ENCODE measurements at regions not wholly inside any gene's neighbourhood (a gene's known extent, or its start where the extent isn't known, plus 50 kb on each side); places are given as distances from the start of the nearest gene placed in this dataset.
A peak's percentile ranks its signal among the peaks of the same experiment; 100 is the strongest.

GRCh38 chr5:87717761-87718160 is 305.0 kb upstream of the CCNH start:
- no peak for DNase-seq (ENCODE audit: low read depth)
- H3K4me3 ChIP-seq (ENCODE audit: low read depth, low read length): no peak overlapping the region
- TF ChIP-seq, protein P1, sequence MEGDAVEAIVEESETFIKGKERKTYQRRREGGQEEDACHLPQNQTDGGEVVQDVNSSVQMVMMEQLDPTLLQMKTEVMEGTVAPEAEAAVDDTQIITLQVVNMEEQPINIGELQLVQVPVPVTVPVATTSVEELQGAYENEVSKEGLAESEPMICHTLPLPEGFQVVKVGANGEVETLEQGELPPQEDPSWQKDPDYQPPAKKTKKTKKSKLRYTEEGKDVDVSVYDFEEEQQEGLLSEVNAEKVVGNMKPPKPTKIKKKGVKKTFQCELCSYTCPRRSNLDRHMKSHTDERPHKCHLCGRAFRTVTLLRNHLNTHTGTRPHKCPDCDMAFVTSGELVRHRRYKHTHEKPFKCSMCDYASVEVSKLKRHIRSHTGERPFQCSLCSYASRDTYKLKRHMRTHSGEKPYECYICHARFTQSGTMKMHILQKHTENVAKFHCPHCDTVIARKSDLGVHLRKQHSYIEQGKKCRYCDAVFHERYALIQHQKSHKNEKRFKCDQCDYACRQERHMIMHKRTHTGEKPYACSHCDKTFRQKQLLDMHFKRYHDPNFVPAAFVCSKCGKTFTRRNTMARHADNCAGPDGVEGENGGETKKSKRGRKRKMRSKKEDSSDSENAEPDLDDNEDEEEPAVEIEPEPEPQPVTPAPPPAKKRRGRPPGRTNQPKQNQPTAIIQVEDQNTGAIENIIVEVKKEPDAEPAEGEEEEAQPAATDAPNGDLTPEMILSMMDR (IDR thresholded peaks at IDR 0.05; ENCODE audit: low read depth, low read length): no peak
- TF ChIP-seq, protein P2, sequence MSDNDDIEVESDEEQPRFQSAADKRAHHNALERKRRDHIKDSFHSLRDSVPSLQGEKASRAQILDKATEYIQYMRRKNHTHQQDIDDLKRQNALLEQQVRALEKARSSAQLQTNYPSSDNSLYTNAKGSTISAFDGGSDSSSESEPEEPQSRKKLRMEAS (IDR thresholded peaks at IDR 0.05; ENCODE audit: low read depth, low read length): no peak
- no peak for TF ChIP-seq MYC (IDR thresholded peaks at IDR 0.05; ENCODE audit: low read depth, low read length)
- TF ChIP-seq POLR2A (IDR thresholded peaks at IDR 0.05; ENCODE audit: extremely low read depth, insufficient read length): no peak

- no peak overlapping the region for H3K4me3 ChIP-seq (ENCODE audit: low read depth, low read length)
- TF ChIP-seq MYC (IDR thresholded peaks at IDR 0.05; ENCODE audit: low read depth, low read length): no peak
- TF ChIP-seq, protein P1 (IDR thresholded peaks at IDR 0.05; ENCODE audit: low read depth, low read length): no peak
- DNase-seq (ENCODE audit: low read depth): no peak
Measured at GRCh38 chr5:87705876-87706275, 293.1 kb upstream of the CCNH start.

DNA sequence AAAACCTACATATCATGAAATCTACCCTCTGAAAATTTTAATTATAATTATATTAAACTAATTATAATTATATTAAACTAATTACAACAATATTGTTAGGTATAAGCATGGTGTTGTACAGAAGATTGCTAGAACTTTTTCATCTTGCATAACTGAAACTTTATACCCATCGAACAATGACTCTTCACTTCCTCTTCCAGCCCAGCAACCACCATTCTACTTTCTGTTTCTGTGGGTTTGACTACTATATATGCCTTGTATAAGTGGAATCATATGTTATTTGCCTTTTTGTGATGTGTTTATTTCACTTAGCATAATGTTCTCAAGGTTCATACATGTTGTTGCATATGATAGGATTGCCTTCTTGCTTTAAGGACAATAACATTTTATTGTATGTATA is 274.2 kb upstream of the CCNH start:
- DNase-seq (ENCODE audit: low read depth): peak; percentile 9
- TF ChIP-seq, protein P2 (IDR thresholded peaks at IDR 0.05; ENCODE audit: low read depth, low read length): no peak
- TF ChIP-seq MYC (IDR thresholded peaks at IDR 0.05; ENCODE audit: low read depth, low read length) (no peak), POLR2A (IDR thresholded peaks at IDR 0.05; ENCODE audit: extremely low read depth, insufficient read length) (no peak)
- TF ChIP-seq, protein P1 (IDR thresholded peaks at IDR 0.05; ENCODE audit: low read depth, low read length): no peak
- H3K4me3 ChIP-seq (ENCODE audit: low read depth, low read length): no peak overlapping the region

DNA sequence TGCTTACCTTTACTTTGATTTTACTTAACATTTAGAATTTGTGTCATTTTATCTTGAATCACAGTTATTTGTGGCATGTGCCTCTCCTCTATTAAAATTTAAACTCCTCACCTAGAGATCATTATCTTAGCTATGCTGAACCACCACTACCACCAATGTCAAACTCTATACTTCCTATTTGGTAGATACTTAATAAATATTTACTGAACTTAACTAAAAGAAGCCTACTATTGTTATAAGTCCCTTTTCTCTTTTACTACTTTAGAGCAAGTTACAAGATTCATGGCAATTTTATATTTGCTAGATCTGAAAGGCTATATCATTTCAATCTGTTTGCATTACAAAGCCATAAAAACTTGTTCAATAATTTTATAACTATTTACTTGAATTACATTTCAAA is 273.3 kb upstream of the CCNH start:
- H3K4me3 ChIP-seq (ENCODE audit: low read depth, low read length): no peak overlapping the region
- TF ChIP-seq POLR2A (IDR thresholded peaks at IDR 0.05; ENCODE audit: extremely low read depth, insufficient read length): no peak
- TF ChIP-seq, protein P2 (IDR thresholded peaks at IDR 0.05; ENCODE audit: low read depth, low read length): no peak
- no peak for TF ChIP-seq MYC (IDR thresholded peaks at IDR 0.05; ENCODE audit: low read depth, low read length)
- DNase-seq (ENCODE audit: low read depth): no peak

DNA sequence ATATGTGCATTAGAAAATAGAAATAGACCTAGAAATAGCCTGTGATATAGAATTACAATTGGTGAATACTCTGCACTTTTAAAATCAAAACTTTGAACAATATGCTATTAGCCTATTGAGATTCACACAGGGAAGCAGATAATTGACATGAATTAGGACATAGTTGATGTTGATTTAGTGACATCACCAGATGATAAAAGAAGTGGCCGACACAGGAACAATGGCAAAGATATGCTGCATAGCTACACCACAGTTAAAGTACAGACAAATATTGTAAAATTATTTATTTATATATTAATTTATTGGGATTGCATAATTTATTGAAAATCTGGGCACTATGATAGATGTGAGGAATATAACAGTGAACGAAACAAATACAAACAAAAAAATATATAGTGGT is 261.5 kb upstream of the CCNH start:
- DNase-seq (ENCODE audit: low read depth): no peak
- TF ChIP-seq MYC (IDR thresholded peaks at IDR 0.05; ENCODE audit: low read depth, low read length) (no peak), POLR2A (IDR thresholded peaks at IDR 0.05; ENCODE audit: extremely low read depth, insufficient read length) (no peak)
- TF ChIP-seq, protein P1 (IDR thresholded peaks at IDR 0.05; ENCODE audit: low read depth, low read length): no peak
- TF ChIP-seq, protein P2 (IDR thresholded peaks at IDR 0.05; ENCODE audit: low read depth, low read length): no peak

DNA sequence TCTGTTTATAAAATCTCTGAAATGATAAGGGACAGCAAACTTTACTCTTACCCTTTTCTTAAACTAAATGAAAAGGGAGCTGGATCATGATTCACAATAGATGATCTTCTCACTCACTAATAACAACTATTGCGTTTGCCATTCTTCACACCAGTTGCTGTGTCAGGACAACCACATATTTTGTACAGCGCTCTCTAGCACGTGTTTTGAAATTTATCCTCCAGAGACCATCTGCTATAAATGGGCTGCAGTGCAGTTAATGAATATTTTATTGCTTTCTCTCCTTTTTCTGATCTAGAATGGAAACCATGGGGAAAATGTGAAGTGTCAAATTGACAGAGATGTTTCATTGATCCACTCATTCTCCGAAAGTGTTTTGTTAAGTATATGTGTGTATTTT is 258.4 kb upstream of the CCNH start:
- no peak overlapping the region for H3K4me3 ChIP-seq (ENCODE audit: low read depth, low read length)
- no peak for TF ChIP-seq MYC (IDR thresholded peaks at IDR 0.05; ENCODE audit: low read depth, low read length)
- TF ChIP-seq, protein P1 (IDR thresholded peaks at IDR 0.05; ENCODE audit: low read depth, low read length): no peak
- TF ChIP-seq POLR2A (IDR thresholded peaks at IDR 0.05; ENCODE audit: extremely low read depth, insufficient read length): no peak
- TF ChIP-seq, protein P2 (IDR thresholded peaks at IDR 0.05; ENCODE audit: low read depth, low read length): no peak
- no peak for DNase-seq (ENCODE audit: low read depth)

More for the DNA sequence above, 261.5 kb upstream of the CCNH start:
- H3K4me3 ChIP-seq (ENCODE audit: low read depth, low read length): no peak overlapping the region
